Effector memory CD8-positive, alpha-beta T cell (primary cell): ENCODE measurements at regions not wholly inside any gene's neighbourhood (a gene's known extent, or its start where the extent isn't known, plus 50 kb on each side); places are given as distances from the start of the nearest gene placed in this dataset.

Source experiments
- ATAC-seq: fragments of 150-1000 bp; cut with Tn5 transposase; replicated peaks from 2 replicates; pipeline ENCODE4 v1.10.0; 2021; ENCODE audit warnings: mild to moderate bottlenecking, moderate library complexity
- DNase-seq, 3 experiments: peaks; one replicate each; pipeline ENCODE4 v3.0.0; 2021
- H3K27ac Mint-ChIP-seq, 2 donors: one replicate each; pipeline ENCODE4 v1.8.0; 2022; ENCODE audit warnings: mild to moderate bottlenecking in 2 of 2, mixed read lengths in 2 of 2, moderate library complexity in 2 of 2
- H3K27me3 Mint-ChIP-seq, 2 donors: one replicate each; pipeline ENCODE4 v1.8.0; 2022; ENCODE audit warnings: mixed read lengths in 2 of 2
- H3K36me3 Mint-ChIP-seq: one replicate; pipeline ENCODE4 v1.8.0; 2022; ENCODE audit warnings: mild to moderate bottlenecking, moderate library complexity, mixed read lengths; ENCODE audit not compliant: insufficient read depth
- H3K4me1 Mint-ChIP-seq, 2 donors: one replicate each; pipeline ENCODE4 v1.8.0; 2022; ENCODE audit warnings: low read depth in 2 of 2, mixed read lengths in 2 of 2
- H3K4me3 Mint-ChIP-seq, 2 donors: one replicate each; pipeline ENCODE4 v1.8.0; 2022; ENCODE audit warnings: mild to moderate bottlenecking in 2 of 2, mixed read lengths in 2 of 2, moderate library complexity in 2 of 2
- H3K9me3 Mint-ChIP-seq, 2 donors: one replicate each; pipeline ENCODE4 v1.8.0; 2022; ENCODE audit warnings: mixed read lengths in 2 of 2

DNA sequence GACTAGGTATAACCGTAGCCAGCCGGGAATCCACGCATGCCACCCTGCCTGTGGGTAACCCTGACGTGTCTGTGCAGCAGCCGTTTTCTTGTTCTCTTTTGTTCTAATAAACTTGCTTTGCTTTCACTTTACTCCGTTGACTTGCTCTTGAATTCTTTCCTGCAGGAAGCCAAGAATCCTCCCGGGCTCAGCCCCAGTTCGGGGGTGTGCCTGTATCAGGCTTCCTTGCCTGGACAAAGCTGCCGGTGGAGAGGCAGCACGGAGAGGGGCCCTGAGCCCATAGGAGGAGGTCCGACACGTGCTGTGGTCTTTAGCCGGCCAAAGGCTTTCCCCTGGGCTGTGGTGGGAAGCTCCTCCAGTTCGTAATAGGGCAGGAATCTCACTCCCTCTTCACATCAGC lies 256.5 kb upstream of the PPP2R2D start:
- DNase-seq (no peak), ATAC-seq (no peak)
- H3K4me1 Mint-ChIP-seq = peaks cover 0 to 4% of the 10 kb centered on the region in 2 donors
- peaks cover 3 to 7% of the 10 kb centered on the region in 2 donors for H3K9me3 Mint-ChIP-seq
- H3K36me3 Mint-ChIP-seq = no peaks in the 10 kb centered on the region
- no peak overlapping the region for H3K4me3 Mint-ChIP-seq
- H3K27me3 Mint-ChIP-seq = peaks cover 6 to 21% of the 10 kb centered on the region in 2 donors
- no peak overlapping the region for H3K27ac Mint-ChIP-seq

GRCh38 chr10:131644864-131645658 lies 255.7 kb upstream of the PPP2R2D start:
- Mint-ChIP-seq H3K4me3 (no peak overlapping the region), H3K4me1 (peaks cover 0 to 4% of the 10 kb centered on the region in 2 donors), H3K27ac (no peak overlapping the region), H3K36me3 (no peaks in the 10 kb centered on the region), H3K27me3 (peaks cover 6 to 21% of the 10 kb centered on the region in 2 donors), H3K9me3 (peaks cover 3 to 7% of the 10 kb centered on the region in 2 donors)
- DNase-seq (no peak), ATAC-seq (no peak)

- Mint-ChIP-seq H3K4me3 (no peak overlapping the region), H3K9me3 (peaks cover 3 to 7% of the 10 kb centered on the region in 2 donors), H3K4me1 (peaks cover 0 to 4% of the 10 kb centered on the region in 2 donors), H3K36me3 (no peaks in the 10 kb centered on the region), H3K27me3 (peaks cover 6 to 23% of the 10 kb centered on the region in 2 donors), H3K27ac (no peak overlapping the region)
- ATAC-seq = no peak
- no peak for DNase-seq
These were observed 255.1 kb upstream of the PPP2R2D start for GRCh38 chr10:131645756-131646155.

DNA sequence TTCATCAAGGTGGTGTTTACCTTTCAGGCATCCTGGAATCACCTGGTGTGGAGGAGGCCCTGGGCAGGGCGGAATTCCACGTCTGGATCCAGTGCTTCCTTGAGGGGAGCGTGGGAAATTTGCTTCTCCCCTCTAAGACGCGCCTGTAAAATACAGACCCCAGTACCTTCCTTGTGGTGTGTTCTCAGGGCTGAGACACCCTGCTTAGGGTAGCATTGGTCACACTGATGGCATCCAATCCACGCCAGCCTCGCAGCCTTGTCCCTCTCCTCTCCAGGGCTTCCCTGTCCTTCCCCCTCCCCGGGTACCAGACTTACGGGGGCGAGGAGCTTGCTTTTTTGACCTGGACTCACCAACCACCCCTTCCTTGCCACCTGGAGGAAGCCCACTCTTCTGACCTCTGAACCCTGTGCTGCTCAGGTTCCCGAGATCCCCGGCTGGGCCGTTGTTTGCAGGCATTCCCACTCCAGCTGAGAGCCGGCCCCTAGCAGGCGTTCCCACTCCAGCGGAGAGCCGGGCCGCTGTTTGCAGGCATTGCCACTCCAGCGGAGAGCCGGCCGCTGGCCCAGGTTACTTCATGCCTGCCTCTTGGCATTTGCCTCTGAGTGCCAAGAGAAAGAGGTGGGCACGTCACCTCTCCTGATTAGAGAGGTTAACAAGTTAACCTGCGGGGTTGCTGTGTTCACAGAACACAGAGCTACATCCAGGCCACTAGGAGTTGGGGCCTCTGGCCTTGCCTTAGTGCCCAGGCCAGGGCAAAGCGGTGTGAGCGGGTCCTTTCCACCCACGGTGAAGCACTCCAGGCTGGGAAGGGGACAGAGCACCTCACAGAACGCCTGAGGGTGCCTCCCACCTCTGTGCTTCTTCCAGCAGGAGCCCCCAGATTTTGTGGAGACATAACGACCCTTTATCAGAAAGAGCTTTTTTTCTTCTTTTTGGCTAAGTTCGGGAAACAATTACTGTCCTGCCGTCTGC lies 254.0 kb upstream of the PPP2R2D start:
- DNase-seq (no peak), ATAC-seq (no peak)
- no peaks in the 10 kb centered on the region for H3K36me3 Mint-ChIP-seq
- no peak overlapping the region for H3K4me3 Mint-ChIP-seq
- peaks cover 6 to 31% of the 10 kb centered on the region in 2 donors for H3K27me3 Mint-ChIP-seq
- H3K9me3 Mint-ChIP-seq = peaks cover 3 to 6% of the 10 kb centered on the region in 2 donors
- no peak overlapping the region for H3K27ac Mint-ChIP-seq
- H3K4me1 Mint-ChIP-seq = peaks cover 0 to 4% of the 10 kb centered on the region in 2 donors

DNA sequence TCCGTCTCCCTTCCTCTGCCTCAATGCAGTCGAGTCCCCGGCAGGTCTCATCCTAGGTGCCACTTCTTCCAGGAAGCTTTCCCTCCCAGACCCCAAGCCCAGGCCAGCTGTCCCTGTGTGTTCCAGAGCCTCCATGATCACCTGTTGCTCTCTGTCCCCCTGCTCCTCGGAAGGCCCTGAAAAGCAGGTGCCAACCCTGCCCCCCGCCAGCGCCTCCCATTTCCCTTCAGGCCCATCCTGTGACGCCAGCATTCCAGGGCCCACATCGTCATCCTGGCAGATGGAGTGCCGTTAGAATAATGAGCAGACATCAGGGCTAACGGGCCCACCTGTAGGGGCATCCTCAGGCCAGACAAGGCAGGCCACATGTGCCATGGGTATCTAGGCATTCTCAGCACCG lies 253.0 kb upstream of the PPP2R2D start:
- Mint-ChIP-seq H3K36me3 (no peaks in the 10 kb centered on the region), H3K4me1 (peaks cover 0 to 4% of the 10 kb centered on the region in 2 donors), H3K4me3 (no peak overlapping the region), H3K27me3 (peaks cover 6 to 31% of the 10 kb centered on the region in 2 donors), H3K9me3 (peaks cover 0 to 2% of the 10 kb centered on the region in 2 donors), H3K27ac (no peak overlapping the region)
- DNase-seq = no peak
- ATAC-seq = no peak

- Mint-ChIP-seq H3K4me1 (peaks cover 0 to 4% of the 10 kb centered on the region in 2 donors), H3K27ac (no peak overlapping the region), H3K9me3 (peaks cover 0 to 2% of the 10 kb centered on the region in 2 donors), H3K36me3 (no peaks in the 10 kb centered on the region), H3K27me3 (peaks cover 6 to 35% of the 10 kb centered on the region in 2 donors), H3K4me3 (no peak overlapping the region)
- DNase-seq (no peak), ATAC-seq (no peak)
These were observed 252.3 kb upstream of the PPP2R2D start for GRCh38 chr10:131648386-131649020.

- no peak for DNase-seq
- Mint-ChIP-seq H3K27ac (no peak overlapping the region), H3K4me1 (no peaks in the 10 kb centered on the region), H3K9me3 (peaks cover 0 to 2% of the 10 kb centered on the region in 2 donors), H3K27me3 (peaks cover 6 to 44% of the 10 kb centered on the region in 2 donors), H3K36me3 (no peaks in the 10 kb centered on the region), H3K4me3 (no peak overlapping the region)
- ATAC-seq = no peak
These were observed 251.2 kb upstream of the PPP2R2D start for GRCh38 chr10:131649617-131650016.

DNA sequence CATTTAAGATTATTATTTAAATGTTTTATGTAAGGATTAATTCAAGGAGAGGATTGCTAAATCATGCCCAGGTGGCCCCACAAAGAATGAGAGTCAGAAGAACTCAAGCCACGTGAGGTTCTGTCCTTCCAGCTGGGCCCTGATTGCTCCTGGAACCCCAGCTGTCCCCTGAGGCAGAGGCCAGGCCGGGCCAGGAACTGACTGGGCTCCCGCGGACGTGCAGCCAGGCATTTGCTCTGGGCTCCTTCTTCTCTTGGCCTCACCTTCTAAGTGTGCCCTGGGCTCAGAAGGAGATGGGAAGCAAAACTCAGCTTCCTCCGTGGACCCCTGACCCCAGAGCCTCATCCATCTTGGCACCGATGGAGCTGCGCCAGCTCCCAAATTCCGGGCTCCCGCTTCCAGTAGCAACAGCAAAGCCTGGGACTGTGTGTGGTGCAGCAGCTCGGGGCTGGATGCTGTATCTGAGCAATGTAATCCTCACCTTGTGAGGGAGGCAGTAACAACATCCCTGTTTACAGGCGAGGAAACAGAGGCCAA lies 250.6 kb upstream of the PPP2R2D start:
- no peak for ATAC-seq
- H3K9me3 Mint-ChIP-seq = peaks cover 0 to 2% of the 10 kb centered on the region in 2 donors
- H3K27me3 Mint-ChIP-seq = peaks cover 6 to 44% of the 10 kb centered on the region in 2 donors
- H3K4me1 Mint-ChIP-seq = no peaks in the 10 kb centered on the region
- no peak overlapping the region for H3K4me3 Mint-ChIP-seq
- no peaks in the 10 kb centered on the region for H3K36me3 Mint-ChIP-seq
- no peak overlapping the region for H3K27ac Mint-ChIP-seq
- DNase-seq = no peak

GRCh38 chr10:131650771-131651673 lies 249.8 kb upstream of the PPP2R2D start:
- H3K9me3 Mint-ChIP-seq = peaks cover 0 to 2% of the 10 kb centered on the region in 2 donors
- no peak for DNase-seq
- H3K4me3 Mint-ChIP-seq = no peak overlapping the region
- H3K27me3 Mint-ChIP-seq = peaks cover 6 to 38% of the 10 kb centered on the region in 2 donors
- H3K27ac Mint-ChIP-seq = no peak overlapping the region
- ATAC-seq = no peak
- H3K4me1 Mint-ChIP-seq = no peaks in the 10 kb centered on the region
- H3K36me3 Mint-ChIP-seq = no peaks in the 10 kb centered on the region

DNA sequence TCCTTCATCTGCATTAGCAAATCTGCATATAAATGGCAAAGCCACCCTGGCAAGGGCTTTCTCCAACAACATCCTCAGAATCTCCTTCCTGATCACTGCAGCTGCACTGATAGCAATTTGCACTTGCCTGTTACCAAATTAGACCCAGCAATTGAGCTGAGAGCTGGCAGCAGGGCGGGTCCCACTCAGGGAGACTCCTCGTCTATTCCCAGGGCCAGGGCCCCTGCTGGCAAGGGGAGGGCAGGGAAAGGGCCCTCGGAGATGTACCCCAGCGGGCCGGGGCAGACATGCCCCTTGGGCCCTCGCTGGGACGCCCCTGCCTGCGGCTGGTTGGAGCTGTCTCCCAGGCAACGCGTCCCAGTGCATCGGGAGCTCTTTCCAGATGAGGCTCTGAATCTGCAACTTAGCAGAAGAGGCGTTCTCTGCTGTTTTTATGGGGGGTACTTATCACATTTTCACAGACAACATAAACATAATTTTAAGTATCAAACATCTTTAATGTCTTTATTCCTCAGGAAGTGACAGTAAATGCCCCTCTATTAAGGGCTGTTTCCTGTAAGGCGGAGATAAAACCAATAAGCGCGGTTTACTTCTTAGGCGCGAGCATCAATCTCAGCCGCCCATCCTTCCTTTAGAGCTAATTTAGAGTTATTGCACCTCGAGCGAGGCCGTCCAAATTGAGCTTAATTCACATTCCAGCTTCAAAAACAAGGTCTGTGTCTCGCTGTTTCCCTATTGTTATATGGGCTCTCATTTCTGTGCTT lies 249.0 kb upstream of the PPP2R2D start:
- H3K4me3 Mint-ChIP-seq = no peak overlapping the region

DNA sequence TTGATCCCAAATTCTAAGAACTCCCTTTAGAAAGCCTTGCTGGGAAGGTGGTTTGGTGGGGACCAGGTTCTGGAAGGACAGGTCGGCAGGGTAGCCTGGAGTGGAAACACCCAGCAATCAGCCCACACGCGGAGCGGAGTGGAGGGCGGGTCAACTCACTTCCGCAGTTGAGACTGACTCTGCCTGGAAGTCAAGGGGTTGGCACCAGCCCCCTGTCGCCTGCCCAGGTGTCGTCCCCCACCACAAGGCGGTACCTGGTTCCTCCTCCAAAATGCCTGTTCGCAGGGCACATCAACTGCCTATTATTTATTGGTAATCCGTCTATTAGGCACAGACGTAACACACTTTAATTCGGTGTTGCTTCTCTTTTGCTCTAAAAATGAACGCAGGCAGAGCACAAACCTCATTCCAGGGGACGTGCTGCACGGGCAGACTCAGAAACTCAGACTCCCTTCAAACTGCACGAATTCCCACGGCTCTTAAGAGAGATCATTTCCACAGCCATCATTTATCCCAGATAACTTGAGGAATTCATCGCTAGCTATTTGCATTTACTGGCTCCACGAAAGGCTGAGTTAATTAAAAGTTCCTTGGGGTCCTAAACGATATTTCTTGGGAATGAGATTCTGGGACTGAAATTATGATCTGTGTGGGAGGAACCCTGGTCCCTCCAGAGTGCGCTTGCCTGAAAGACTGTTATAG lies 248.2 kb upstream of the PPP2R2D start:
- Mint-ChIP-seq H3K4me3 (no peak overlapping the region), H3K27ac (no peak overlapping the region), H3K27me3 (peaks cover 5 to 32% of the 10 kb centered on the region in 2 donors)

More for the DNA sequence above, 249.0 kb upstream of the PPP2R2D start:
- Mint-ChIP-seq H3K36me3 (no peaks in the 10 kb centered on the region), H3K9me3 (peaks cover 0 to 2% of the 10 kb centered on the region in 2 donors), H3K27ac (no peak overlapping the region), H3K4me1 (no peaks in the 10 kb centered on the region), H3K27me3 (peaks cover 6 to 32% of the 10 kb centered on the region in 2 donors)
- no peak for ATAC-seq
- no peak for DNase-seq

More for the DNA sequence above, 248.2 kb upstream of the PPP2R2D start:
- DNase-seq = no peak
- Mint-ChIP-seq H3K4me1 (no peaks in the 10 kb centered on the region), H3K36me3 (no peaks in the 10 kb centered on the region), H3K9me3 (peaks cover 0 to 1% of the 10 kb centered on the region in 2 donors)
- no peak for ATAC-seq
